ENCODE measurements at regions not wholly inside any gene's neighbourhood (a gene's known extent, or its start where the extent isn't known, plus 50 kb on each side); places are given as distances from the start of the nearest gene placed in this dataset.

- Histone ChIP-seq H3K27ac (ENCODE audit: low read depth, low read length, poor library complexity, severe bottlenecking) (no peak overlapping the region), H3K4me1 (ENCODE audit: insufficient read depth, low read length, poor library complexity, severe bottlenecking) (no peaks in the 10 kb centered on the region), H3K27me3 (replicated peaks; ENCODE audit: insufficient read depth, low read depth, low read length, poor library complexity) (no peaks in the 10 kb centered on the region), H3K36me3 (ENCODE audit: insufficient read depth, low read length, poor library complexity, severe bottlenecking) (no peaks in the 10 kb centered on the region), H3K4me3 (ENCODE audit: low read depth, low read length, poor library complexity, severe bottlenecking) (no peak overlapping the region), H3K9me3 (ENCODE audit: low read depth, low read length, poor library complexity, severe bottlenecking) (no peaks in the 10 kb centered on the region)
- DNase-seq (ENCODE audit: low spot score), result no peak
- TF ChIP-seq EZH2 (IDR thresholded peaks at IDR 0.05; ENCODE audit: borderline replicate concordance, low read depth, low read length, poor library complexity, severe bottlenecking), result no peak
- TF ChIP-seq CTCF (conservative IDR thresholded peaks at IDR 0.05; ENCODE audit: low read depth, low read length), result no peak
- intact Hi-C loops (cut with micrococcal nuclease; ENCODE audit: unreplicated experiment), result no loop called here
- BruUV-seq (replicated peaks), result no TSS peak
- ChIA-PET CTCF (no interaction called here), POLR2A (ENCODE audit: low non-redundant PET) (no interaction called here)
Observed at GRCh38 chr6:8659404-8660189, 224.3 kb upstream of the SLC35B3 start.

- H3K4me3 ChIP-seq (ENCODE audit: low read depth, low read length, poor library complexity, severe bottlenecking), result no peak overlapping the region
- no peaks in the 10 kb centered on the region for H3K27me3 ChIP-seq (replicated peaks; ENCODE audit: insufficient read depth, low read depth, low read length, poor library complexity)
- ChIA-PET POLR2A (ENCODE audit: low non-redundant PET) (no interaction called here), CTCF (no interaction called here)
- H3K4me1 ChIP-seq (ENCODE audit: insufficient read depth, low read length, poor library complexity, severe bottlenecking), result no peaks in the 10 kb centered on the region
- no TSS peak for BruUV-seq (replicated peaks)
- no peak for DNase-seq (ENCODE audit: low spot score)
- TF ChIP-seq EZH2 (IDR thresholded peaks at IDR 0.05; ENCODE audit: borderline replicate concordance, low read depth, low read length, poor library complexity, severe bottlenecking) (no peak), CTCF (conservative IDR thresholded peaks at IDR 0.05; ENCODE audit: low read depth, low read length) (no peak)
- H3K36me3 ChIP-seq (ENCODE audit: insufficient read depth, low read length, poor library complexity, severe bottlenecking), result no peaks in the 10 kb centered on the region
- intact Hi-C loops (cut with micrococcal nuclease; ENCODE audit: unreplicated experiment), result no loop called here
- no peak overlapping the region for H3K27ac ChIP-seq (ENCODE audit: low read depth, low read length, poor library complexity, severe bottlenecking)
- no peaks in the 10 kb centered on the region for H3K9me3 ChIP-seq (ENCODE audit: low read depth, low read length, poor library complexity, severe bottlenecking)
Observed at GRCh38 chr6:8658416-8658815, 223.1 kb upstream of the SLC35B3 start.

GRCh38 chr6:8657522-8657921 lies 222.2 kb upstream of the SLC35B3 start:
- intact Hi-C loops (cut with micrococcal nuclease; ENCODE audit: unreplicated experiment), result no loop called here
- POLR2A ChIA-PET (ENCODE audit: low non-redundant PET), result no interaction called here
- no peaks in the 10 kb centered on the region for H3K4me1 ChIP-seq (ENCODE audit: insufficient read depth, low read length, poor library complexity, severe bottlenecking)
- H3K4me3 ChIP-seq (ENCODE audit: low read depth, low read length, poor library complexity, severe bottlenecking), result no peak overlapping the region
- no peaks in the 10 kb centered on the region for H3K27me3 ChIP-seq (replicated peaks; ENCODE audit: insufficient read depth, low read depth, low read length, poor library complexity)
- no peaks in the 10 kb centered on the region for H3K36me3 ChIP-seq (ENCODE audit: insufficient read depth, low read length, poor library complexity, severe bottlenecking)
- no peaks in the 10 kb centered on the region for H3K9me3 ChIP-seq (ENCODE audit: low read depth, low read length, poor library complexity, severe bottlenecking)
- no peak for DNase-seq (ENCODE audit: low spot score)
- CTCF ChIA-PET, result no interaction called here
- no peak overlapping the region for H3K27ac ChIP-seq (ENCODE audit: low read depth, low read length, poor library complexity, severe bottlenecking)
- no TSS peak for BruUV-seq (replicated peaks)
- TF ChIP-seq CTCF (conservative IDR thresholded peaks at IDR 0.05; ENCODE audit: low read depth, low read length), result no peak
- no peak for TF ChIP-seq EZH2 (IDR thresholded peaks at IDR 0.05; ENCODE audit: borderline replicate concordance, low read depth, low read length, poor library complexity, severe bottlenecking)

Data from A673 (cell line).